Right lung (tissue), 2 donors: ENCODE measurements at regions not wholly inside any gene's neighbourhood (a gene's known extent, or its start where the extent isn't known, plus 50 kb on each side); places are given as distances from the start of the nearest gene placed in this dataset.
"Not testable (repeated sequence)": the region's sequence is repeated elsewhere in the genome, so short reads cannot be mapped to it uniquely, and the experiment has no call there.

Experiments used
- DNase-seq, 2 donors: peaks; one replicate each; pipeline ENCODE4 v3.0.0-alpha.2; 2013

DNA sequence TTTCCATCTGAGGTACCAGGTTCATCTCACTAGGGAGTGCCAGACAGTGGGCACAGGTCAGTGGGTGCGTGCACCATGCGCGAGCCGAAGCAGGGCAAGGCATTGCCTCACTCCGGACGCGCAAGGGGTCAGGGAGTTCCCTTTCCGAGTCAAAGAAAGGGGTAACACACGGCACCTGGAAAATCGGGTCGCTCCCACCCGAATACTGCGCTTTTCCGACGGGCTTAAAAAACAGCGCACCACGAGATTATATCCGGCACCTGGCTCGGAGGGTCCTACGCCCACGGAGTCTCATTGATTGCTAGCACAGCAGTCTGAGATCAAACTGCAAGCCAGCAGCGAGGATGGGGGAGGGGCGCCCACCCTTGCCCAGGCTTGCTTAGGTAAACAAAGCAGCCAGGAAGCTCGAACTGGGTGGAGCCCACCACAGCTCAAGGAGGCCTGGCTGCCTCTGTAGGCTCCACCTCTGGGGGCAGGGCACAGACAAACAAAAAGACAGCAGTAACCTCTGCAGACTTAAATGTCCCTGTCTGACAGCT lies 242.5 kb downstream of the CYLC2 start:
- not testable (repeated sequence) for DNase-seq

GRCh38 chr9:103242025-103242424 lies 246.9 kb downstream of the CYLC2 start:
- DNase-seq, result no peak

GRCh38 chr9:103242486-103242885 lies 247.4 kb downstream of the CYLC2 start:
- DNase-seq, result no peak

- no peak for DNase-seq
Observed at GRCh38 chr9:103243553-103243952, 248.4 kb downstream of the CYLC2 start.

GRCh38 chr9:103245369-103245768 lies 250.2 kb downstream of the CYLC2 start:
- DNase-seq, result no peak

- DNase-seq, result no peak
Observed at GRCh38 chr9:103261951-103262350, 266.8 kb downstream of the CYLC2 start.

GRCh38 chr9:103266064-103266463 lies 270.9 kb downstream of the CYLC2 start:
- no peak for DNase-seq

GRCh38 chr9:103277240-103277639 lies 282.1 kb downstream of the CYLC2 start:
- DNase-seq, result no peak

DNA sequence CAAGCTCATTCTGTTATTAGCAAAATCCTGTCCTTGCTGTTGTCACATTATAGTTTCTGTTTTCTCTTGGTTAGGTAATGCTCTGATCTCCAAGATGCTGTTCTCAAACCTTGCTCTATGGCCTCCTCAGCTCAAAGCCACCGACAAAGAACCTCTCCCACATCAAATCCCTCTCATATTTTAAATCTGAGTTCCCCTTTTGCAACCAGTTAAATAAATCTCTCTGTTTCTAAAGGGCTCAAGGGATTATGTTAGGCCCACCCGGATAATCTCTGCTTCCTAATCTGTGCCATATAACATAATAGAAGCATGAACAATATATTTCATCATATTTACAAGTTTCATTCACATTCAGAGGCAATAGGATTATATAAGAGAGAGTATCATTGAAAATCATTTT lies 286.0 kb downstream of the CYLC2 start:
- no peak for DNase-seq

DNA sequence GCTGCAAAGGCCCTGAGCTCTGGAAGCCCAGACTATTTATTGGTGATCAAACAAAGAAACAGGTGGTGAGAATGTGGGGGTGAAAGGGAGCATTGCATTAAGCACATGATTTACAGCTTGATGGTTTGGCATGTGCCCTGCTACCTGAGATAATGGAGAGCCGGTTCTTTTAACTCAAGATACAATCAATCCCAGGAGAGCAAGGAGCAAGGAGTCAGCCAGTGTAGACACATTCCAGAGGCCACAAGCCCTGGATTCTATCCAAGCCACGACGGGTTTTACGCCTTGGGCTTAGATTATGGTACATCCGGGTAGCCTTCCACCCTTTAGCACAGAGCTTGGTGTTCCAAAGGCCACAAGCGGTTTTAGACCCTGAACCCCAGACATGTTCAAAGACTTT lies 292.2 kb downstream of the CYLC2 start:
- DNase-seq, result no peak

- no peak for DNase-seq
Observed at GRCh38 chr9:103296189-103296588, 301.1 kb downstream of the CYLC2 start.

GRCh38 chr9:103301051-103301450 lies 305.9 kb downstream of the CYLC2 start:
- DNase-seq, result no peak

GRCh38 chr9:103304797-103305196 lies 309.7 kb downstream of the CYLC2 start:
- no peak for DNase-seq

- no peak for DNase-seq
Observed at GRCh38 chr9:103319979-103320378, 324.8 kb downstream of the CYLC2 start.

- no peak for DNase-seq
Observed at GRCh38 chr9:103323699-103324098, 328.6 kb downstream of the CYLC2 start.

DNA sequence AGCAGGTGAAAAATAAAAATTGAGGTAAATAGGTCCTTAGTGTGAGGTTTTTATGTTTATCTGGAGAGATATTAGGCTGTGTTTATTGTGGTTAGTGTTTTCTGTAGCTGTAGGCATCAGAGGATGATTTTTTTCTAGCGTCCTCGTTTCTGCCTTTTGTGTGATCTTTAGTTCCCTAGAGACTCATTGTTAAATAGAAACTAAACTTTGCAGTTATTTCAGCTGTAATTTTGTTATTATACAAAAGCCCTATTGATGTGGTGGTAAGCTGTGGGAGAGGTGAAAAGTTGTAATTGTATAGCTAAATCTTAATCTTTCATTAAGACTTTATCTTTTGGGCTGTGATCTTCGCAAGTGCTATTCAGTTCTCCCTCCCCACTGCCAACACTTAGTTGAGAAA lies 340.3 kb downstream of the CYLC2 start:
- DNase-seq, result no peak

- DNase-seq, result no peak
Observed at GRCh38 chr9:103355000-103355399, 359.9 kb downstream of the CYLC2 start.

- DNase-seq, result not testable (repeated sequence)
Observed at GRCh38 chr9:103357980-103358379, 362.8 kb downstream of the CYLC2 start.

DNA sequence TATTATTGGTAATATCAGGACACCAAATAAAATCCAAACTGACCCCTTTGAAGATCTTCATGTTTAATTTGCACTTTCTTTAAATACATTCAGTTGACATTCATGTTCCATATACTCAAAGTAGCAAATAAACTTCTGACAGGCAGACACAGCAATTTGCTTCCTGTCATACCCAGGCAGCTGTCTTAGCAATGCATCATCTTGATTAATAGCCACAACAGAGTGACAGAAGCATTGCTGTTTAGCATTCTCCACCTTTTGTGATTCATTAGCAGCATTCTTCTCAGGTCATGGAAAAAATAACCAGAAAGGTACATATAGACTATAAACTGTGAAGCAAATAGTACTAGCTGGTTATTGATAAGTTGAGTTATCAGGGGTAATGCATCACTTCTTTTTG lies 366.8 kb downstream of the CYLC2 start:
- no peak for DNase-seq

DNA sequence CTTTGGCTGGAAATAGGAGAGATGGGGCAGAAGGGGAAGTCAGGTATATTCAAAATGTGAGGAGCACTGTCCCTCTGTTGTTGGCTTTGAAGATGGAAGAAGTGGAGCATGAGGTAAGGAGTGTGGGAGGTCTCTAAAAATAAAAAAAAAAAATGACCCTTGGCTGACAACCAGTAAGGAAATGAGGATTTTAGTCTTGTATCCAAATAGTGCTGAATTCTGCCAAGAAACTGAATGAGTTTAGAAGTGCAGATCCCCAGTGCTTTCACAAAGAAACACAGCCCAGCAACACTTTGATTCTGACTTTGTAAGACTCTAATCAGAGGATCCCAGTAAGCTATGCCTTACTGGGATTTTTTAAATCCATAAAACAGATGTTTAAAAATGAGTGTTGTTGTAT lies 367.9 kb downstream of the CYLC2 start:
- no peak for DNase-seq

- no peak for DNase-seq
Observed at GRCh38 chr9:103364753-103365152, 369.6 kb downstream of the CYLC2 start.

GRCh38 chr9:103371152-103371551 lies 376.0 kb downstream of the CYLC2 start:
- DNase-seq, result no peak

- DNase-seq, result no peak
Observed at GRCh38 chr9:103372828-103373227, 377.7 kb downstream of the CYLC2 start.

GRCh38 chr9:103377667-103378066 lies 382.5 kb downstream of the CYLC2 start:
- no peak for DNase-seq
